Keratinocyte (primary cell): ENCODE measurements at regions not wholly inside any gene's neighbourhood (a gene's known extent, or its start where the extent isn't known, plus 50 kb on each side); places are given as distances from the start of the nearest gene placed in this dataset.

Source experiments
- CTCF ChIP-seq, 3 experiments: IDR thresholded peaks in 1 of 3; conservative IDR thresholded peaks in 1 of 3; optimal IDR thresholded peaks in 1 of 3; 2 replicates in 2 of 3; 3 replicates in 1 of 3; pipeline versions ENCODE3 to v1.5.1; 2011; ENCODE audit warnings: low read length in 3 of 3, mild to moderate bottlenecking in 3 of 3, moderate library complexity in 2 of 3, control low read depth in 1 of 3, inconsistent platforms in 1 of 3; ENCODE audit not compliant: insufficient read depth in 2 of 3; ENCODE audit errors: extremely low read depth in 1 of 3
- EZH2 ChIP-seq: IDR thresholded peaks from one replicate; pipeline ENCODE4 v1.6.1; 2012; ENCODE audit warnings: inconsistent platforms, mild to moderate bottlenecking, low read length, moderate library complexity

GRCh38 chr5:98433673-98434072 is 339.8 kb upstream of the RGMB start:
- TF ChIP-seq CTCF (optimal IDR thresholded peaks at IDR 0.05 in 1 of 3, IDR thresholded peaks at IDR 0.05 in 1 of 3, conservative IDR thresholded peaks at IDR 0.05 in 1 of 3; ENCODE audit: extremely low read depth in 1 of 3, insufficient read depth in 2 of 3, low read length in 3 of 3) (no peak), EZH2 (no peak)
